GM21390 (cell line): ENCODE measurements at regions not wholly inside any gene's neighbourhood (a gene's known extent, or its start where the extent isn't known, plus 50 kb on each side); places are given as distances from the start of the nearest gene placed in this dataset.

Source experiments
- ATAC-seq: cut with Tn5 transposase; IDR thresholded peaks from one replicate; pipeline ENCODE4 v1.9.1; 2021; ENCODE audit not compliant: unreplicated experiment

DNA sequence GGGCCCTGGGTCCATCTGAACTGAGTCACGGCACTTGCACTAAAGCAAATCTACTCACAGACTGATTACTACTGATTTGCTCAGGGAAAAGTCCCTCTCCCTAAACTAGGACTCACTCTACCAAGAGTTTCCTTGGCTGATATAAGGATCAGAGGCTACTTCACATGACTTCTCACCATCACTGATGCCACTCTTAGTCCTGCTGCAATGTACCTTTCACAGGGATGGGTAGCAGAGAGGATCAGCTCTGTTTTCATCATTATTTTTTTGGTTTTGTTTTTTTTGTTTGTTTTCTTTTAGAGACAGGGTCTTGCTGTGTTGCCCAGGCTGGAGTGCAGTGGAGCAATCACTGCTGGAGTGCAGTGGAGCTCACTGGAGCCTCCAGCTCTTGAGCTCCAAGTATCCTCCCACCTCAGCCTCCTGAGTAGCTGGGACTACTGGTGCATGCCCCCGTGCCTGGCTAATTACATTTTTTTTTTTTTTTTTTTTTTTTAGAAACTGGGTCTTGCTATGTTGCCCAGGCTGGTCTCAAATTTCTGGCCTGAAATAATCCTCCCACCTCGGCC, 200.6 kb downstream of the JCAD start:
- no peak for ATAC-seq

DNA sequence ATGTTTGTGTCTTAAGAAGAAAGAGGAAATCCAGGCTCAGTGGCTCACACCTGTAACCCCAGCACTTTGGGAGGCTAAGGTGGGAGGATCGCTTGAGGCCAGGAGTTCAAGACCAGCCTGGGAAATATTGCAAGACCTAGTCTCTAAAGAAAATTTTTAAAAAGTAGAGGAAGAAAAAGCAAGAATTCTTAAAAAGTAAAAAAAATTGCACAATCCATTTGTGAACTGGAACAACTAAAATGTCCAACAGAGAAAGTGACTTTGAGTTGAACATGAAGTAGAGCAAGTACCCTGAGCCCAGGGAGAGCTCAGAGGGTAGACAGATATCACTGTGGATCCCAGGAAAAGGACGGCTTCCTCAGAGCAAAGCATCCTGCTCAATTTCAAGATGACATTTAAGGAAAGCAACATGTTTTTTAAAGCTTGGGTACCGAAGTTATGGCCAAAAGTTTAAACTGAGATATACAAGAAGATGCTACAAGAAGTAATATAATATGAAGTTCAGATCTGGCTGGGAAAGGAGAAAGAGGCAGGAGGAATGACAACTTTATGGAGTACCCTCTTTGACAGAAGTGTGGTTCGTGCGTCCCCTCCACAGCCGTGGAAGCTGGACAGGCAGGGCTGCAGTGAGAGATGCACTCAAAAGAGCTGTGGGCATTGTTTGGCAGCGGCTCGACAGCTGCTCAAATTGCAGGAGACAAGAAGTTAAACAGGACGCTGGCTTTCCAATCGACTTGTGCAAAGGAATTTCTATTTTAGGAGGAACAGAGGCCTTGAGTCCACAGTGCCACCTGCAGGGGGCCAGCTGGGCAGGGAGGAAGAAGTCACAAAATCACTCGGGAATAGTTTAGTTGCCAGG, 201.3 kb downstream of the JCAD start:
- ATAC-seq = no peak

DNA sequence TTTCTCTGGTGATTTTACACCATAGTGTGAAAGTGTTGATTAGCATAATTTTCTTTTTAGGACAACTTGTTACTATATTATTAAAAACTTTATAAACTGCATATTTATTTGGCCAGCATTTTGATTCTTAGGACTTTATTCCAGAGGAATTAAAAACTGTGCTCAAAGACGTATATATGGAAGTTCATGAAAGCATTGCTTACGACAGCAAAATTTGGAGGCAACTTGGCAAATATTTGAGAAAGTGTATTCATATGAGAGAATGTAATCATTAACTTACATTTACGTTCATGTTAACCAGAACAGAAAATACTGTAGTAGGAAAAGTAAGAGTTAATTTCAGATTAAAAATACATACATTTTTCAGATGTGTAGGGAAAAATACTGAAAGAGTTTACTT, 203.1 kb downstream of the JCAD start:
- ATAC-seq = no peak

DNA sequence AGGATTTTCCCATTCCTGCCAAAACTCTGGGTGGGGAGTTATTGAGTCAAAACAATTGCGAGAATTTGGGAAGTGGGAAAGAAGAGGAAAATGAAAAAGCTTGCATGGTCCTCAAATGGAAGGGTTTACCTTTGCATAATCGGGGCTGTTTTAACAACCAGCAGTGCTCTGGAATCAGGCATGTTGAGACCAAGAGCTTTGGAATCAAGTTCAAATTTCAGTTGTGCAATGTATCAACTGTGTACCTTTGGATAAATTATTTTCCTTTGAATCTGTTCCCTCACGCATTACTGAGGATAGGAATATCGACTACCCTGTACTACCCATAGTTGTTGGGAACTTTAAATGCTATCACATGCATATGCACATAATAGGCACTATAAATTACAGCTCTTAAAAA, 205.5 kb downstream of the JCAD start:
- no peak for ATAC-seq

DNA sequence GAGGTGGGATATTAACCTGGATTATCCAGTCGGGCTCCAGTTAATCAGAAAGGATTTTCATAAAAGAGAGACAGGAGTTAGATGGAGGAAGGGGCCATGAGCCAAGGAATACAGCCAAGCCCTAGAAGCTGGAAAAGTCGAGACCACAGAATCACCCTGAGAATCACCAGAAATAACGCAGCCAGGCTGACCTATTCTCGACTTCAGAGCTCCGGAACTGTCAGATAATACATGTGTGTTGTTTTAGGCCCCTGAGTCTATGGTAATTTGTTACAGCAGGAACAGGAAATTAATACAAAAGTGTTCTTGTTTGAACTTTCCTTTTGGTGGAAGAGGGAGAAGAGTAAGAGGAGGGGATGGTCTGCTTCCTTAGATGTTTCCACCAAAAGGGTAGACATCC, 208.1 kb downstream of the JCAD start:
- no peak for ATAC-seq

DNA sequence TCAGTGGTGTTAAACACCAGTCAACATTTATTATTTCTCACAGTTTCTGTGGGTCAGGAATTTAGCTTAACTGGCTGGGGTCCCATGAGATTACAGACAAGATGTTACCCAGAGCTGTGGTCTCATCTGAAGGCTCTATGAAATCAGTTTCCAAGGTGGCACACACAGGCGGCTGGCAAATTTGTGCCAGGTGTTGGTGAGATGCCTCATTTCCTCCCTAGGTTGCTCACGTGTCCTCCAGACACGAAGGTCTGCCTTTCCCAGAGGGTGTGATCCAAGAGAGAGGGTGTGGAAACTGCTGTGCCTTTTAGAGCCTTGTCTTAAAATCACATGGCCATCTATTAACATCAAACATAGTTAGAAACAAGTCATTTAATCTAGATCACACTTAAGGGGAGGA, 209.0 kb downstream of the JCAD start:
- ATAC-seq = no peak

DNA sequence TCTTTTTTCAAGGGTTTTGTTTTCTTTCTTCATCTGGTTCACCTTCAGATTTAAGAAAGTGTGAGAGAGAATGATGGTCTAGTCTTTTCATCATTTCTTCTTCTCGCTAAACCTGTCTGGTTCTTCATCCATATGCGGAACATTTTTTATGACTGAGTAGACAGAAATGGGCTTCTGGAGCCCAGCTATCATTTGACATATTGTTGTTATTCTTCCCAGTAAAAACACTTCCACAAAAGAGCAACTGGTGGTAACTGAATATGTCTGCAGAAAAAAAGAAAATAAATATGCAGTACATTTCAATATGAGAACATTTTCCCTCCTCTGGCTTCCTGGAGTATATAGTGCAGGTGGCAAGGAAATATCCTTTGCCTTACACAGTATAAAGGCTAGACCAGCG, 209.5 kb downstream of the JCAD start:
- no peak for ATAC-seq

DNA sequence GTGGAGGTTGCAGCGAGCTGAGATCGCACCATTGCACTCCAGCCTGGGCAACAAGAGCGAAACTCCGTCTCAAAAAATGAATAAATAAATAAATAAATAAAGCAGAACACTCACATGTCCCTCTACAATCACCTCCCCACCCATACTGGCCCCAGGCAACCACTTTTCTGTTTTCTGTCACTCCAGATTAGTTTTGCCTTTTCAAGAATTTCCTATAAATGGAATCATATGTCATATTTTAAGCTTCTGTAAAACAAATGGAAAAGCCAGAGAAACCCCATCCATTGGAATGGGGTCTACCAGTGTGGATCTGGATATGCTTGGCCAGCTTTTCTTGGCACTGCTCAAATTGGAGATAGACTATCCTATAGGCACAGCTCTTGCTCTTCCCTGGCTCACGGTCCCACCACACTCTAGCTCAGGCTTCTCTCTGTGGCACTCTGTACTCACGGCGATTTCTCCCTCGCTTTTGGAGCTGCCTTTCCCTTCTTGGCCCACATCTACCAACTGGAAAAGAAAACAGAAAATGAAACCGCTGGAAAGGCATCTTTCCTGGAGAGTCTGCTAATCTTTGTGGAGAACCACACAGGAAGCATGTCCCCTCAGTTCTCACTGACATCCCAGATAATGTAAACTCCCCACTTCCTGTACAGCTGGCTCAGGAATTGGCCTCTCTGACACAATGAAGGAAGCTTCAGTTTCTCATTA, 210.1 kb downstream of the JCAD start:
- ATAC-seq = no peak

DNA sequence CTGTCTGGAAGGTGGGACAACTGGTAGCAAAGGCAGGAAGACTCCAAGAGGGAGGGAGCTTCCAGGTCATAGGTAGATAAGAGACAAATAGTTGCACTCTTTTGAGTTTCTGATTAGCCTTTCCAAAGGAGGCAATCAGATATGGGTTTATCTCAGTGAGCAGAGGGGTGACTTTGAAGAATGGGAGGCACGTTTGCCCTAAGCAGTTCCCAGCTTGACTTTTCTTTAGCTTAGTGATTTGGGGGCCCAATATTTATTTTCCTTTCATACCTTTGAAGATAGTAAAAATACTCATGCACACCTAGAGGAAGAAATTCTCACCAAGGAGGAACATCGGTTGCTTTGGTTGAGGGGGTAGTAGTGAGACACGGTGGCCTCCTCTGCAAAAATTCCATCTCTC, 212.1 kb upstream of the SVIL start:
- ATAC-seq = no peak

DNA sequence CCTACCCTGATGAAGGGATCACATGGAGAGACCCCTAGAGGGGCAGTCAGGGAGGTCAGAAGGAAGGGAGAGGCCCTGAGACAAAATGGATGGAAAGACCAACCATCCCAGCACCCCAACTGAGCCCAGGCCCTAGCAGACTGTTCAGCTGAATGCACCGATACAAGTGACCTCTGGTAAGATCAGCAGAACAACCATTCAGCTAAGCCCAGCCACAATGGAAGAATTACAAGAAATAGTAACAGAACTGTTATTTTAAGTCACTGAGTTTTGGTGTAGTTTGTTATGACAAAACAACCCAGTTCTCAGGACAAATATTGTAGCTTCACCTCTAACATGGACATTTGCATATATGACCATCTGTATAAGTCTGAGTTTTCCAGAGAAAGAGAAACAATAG, 210.4 kb upstream of the SVIL start:
- no peak for ATAC-seq

DNA sequence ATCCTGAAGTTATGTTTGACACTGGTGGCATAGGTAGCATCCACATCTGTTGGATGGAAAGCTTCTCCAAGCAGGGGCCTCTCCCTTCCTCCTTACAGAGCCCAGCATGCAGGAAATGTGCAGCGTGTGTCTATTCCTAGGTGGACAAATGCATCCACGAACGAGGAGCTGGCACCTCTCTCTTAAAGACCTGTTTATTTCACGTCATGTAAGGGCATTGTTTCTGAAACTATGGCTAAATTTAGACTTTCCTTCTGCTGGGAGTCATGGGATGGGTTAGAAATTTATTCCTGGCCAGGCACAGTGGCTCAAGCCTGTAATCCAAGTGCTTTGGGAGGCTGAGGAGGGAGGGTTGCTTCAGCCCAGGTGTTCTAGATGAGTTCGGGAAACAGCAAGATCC, 208.4 kb upstream of the SVIL start:
- no peak for ATAC-seq

DNA sequence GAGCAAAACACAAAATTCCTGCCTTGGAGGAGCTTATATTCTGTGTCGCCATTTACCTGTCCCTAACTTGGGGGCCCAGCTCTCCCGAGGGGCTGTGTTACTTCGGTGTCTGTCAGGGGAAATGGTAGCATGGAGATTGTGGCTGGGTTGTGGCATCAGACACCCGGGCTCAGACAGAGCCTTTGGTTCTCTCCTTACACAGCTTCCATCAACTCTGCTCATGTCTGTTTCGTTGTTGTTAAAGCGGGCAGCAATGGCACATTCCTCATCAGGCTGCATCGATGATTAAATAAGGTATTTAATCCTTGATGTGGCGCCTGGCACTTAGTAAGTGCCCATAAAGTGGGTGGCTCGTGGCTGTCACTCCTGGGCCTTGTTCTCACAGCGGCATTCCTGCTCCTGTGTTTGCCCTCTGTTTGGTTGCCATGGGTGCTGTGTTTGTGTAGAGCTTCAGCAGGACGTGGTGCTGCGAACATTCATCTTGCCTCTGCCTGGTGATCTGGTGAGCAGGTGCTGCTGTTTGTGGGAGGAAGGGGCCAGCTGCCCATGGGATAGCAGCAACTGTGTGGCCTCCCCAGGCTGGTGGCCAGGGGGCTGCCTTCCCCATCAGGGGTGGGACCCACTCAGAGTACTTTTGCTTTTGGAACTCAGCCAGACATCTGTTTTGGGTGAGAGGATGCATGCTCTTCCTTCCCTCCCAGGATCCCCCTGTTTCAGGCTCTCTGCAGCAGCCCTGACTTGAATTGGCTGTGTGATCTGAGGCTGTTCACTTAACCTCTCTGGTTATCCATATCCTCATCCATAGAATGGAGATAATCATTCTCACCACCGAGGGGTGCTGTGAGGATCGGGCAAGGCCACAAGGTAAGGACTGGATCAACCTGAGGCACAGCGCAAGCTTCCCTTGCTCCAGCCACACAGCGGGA, 207.2 kb upstream of the SVIL start:
- ATAC-seq = no peak

DNA sequence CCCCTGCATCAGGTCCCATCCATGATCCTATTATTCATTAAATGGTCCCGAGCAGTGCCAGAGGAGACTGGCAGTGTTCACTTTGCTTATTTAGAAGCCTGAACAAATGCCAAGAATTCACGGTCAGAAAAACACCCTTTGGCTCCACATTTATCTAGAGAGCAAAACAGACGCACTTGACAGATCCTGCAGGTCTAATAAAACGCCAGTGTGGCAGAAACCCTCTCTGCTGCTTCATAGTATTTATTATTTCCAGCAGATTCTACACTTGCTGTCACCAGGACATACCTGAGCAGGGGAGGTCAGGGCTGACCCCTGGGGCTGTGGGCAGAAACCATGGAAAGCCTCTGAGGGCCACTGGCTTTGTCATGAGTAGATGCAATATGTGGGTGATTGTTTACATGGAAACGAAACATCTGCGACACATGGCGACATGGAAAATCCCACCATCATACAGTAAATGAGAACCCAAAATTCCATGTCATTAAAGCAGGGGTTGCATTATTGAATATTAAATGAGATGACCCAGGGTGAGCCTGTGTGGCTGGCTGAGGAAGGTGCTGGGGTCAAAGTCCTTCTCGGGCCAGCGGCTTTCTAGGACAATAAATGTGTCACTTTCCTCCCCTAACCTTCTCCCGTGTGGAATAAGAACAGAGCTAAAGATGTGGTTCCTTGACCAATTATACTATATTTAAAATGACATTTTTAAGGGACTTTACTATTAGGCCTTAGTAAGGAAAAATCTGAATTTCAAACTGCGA, 205.9 kb upstream of the SVIL start:
- no peak for ATAC-seq

DNA sequence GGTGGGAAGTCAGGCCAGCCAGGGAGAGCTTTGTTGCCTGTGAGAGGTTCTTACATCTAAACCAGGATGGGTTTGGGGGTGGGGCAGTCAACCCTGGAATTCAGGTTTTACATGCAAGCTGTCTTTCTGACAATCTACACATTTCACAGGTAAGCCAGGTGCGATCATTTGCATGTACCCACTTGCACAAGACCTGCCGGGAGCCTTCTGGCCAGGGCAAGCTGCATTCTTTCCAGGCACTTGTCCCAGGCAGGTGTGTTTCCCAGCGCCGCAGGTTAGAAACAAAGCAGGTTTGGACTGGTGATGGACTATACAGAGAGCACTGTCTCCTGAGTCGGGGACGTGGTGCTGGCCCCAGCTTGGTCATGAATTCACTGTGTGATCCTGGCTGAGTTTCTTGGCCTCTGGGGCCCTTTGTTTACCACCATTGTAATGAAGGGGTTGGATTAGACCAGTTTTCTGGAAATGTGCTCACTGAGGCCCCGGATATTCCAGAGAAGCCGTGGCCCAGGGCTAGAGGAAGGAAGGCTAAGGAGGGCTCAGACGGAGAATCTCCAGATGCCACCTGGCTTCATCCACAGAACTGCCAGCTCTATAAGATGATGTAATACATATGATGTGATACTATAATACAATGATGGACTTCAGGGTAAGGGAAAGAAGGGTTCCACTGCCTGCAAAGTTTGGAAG, 205.2 kb upstream of the SVIL start:
- no peak for ATAC-seq

DNA sequence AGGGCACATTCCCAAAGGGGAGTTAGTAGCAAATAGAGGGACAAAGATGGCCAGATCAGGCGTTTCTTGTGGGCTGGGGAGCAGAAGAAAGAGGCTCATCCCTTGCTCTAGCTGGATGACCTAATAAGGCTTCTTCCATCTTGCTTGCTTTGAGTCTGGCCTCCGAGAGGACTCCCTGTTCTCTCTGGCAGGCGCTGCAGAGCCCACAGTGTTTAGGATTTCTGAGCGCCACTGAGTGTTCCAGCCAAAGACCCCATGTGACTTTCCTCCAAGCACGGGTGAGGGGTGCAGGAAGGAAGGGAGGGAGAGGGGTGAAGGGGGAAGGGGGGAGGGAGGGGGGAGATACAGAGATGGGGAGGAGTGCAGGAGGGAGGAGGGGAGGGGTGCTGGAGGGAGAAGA, 203.8 kb upstream of the SVIL start:
- ATAC-seq = no peak

DNA sequence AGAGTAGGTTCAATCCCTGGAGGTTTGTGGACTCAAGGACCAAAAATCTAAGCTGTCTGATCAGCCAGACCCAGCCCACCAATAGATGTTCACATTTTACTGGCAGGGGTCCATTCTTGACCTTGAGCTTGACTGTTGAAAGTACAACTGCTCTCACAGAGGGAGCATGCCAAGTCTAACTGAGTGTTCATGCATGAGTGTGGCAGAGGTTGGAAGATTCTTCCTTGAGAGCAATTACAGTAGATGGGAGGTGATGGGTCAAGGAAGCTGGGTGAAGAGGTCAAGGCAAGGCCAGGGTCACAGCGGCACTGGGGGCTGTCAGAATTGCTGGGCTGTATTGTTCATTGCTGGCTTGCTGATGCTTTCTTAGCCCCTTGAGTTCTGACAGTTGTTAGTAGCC, 202.8 kb upstream of the SVIL start:
- ATAC-seq = no peak

DNA sequence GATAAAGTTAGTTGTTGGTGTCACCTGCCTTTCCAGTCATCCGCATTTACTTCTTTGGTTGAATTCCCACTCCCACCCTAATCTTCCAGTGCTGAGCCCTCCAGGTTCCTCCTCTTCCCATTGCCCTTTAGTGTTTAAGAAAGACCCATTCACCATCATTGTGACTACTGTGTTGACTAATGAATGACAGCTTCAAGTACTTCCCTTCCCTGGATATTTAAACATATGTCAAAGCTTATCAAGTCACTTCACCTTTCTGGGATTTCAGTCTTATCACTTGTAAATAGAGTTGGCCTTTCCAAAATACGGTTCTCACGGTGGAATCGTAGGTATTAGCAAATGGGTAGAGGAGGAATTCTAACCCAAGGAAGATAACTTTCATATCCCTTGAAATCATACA, 201.6 kb upstream of the SVIL start:
- ATAC-seq = no peak

DNA sequence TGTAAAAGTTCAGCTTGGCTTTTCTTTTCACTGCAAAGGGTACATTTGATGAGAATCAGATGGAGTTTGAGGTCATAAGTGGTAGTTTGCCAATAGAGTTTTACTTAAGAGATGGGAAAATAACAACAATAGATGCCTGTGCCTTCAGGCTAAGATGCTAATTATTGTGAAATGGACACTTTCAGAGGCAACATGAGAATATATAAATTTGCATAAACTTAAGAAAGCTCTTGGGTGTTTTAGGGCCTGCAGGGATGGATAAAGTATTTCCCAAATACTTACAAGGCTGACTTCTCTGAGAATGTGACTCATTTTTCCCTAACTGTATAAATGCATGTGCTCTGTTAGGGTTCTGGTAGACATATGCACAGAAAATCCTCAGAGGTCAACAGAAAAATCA, 200.3 kb upstream of the SVIL start:
- ATAC-seq = no peak

DNA sequence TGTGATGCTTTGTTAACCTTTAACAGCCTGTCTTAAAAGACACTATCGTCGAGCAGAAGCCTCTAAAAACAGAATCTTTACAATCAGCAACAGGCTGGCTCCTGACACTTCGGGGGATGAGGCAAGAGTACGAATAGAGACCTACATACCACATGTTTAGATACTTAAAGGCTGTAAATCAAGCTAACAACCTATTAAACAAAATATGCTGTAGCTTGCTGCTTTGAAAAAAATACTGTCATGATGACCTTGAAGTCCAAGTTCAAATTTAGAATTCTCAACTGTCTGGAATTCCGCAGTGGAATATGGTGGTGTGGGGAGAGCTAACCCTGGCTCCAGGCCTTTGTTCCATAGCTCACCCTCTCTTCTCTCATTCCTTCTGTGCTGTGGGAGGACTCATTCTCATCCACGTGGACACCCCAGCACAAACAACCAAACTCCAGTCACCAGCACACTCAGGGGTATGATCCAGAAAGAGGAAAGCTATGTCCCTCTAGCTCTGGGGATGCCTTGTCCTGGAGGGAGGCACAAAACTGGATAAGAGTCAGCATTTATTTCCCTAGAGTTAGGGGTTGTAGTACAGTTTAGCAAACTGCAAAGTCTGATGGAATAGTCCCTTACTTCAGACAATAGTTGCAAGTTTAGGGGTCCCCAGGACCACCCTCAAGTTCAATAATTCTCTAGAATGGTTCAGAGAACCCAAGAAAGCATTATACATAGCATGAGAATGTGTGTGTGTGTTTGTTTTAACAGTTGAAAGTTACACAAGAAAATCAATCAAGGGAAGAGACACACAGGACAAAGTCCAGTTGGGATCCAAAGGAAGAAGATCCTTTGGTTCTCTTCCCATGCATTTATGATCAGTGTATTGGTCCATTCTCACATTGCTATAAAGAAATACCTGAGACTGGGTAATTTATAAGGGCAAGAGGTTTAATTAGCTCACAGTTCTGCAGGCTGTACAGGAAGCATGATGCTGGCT, 196.1 kb upstream of the SVIL start:
- ATAC-seq = no peak
